HCT116 (cell line): ENCODE measurements at regions not wholly inside any gene's neighbourhood (a gene's known extent, or its start where the extent isn't known, plus 50 kb on each side); places are given as distances from the start of the nearest gene placed in this dataset.

Source experiments
- CTCF ChIP-seq, 3 experiments: fragments of 200-600 bp in 1 of 3; sonication (generic) in 1 of 3; IDR thresholded peaks in 2 of 3; conservative IDR thresholded peaks in 1 of 3; 2 replicates each; pipeline ENCODE4 v1.5.1; 2012 to 2017; ENCODE audit warnings: low read depth in 2 of 3, low read length in 2 of 3, antibody characterized with exemption in 1 of 3, borderline replicate concordance in 1 of 3, control low read depth in 1 of 3, mild to moderate bottlenecking in 1 of 3, mixed read lengths in 1 of 3, mixed run types in 1 of 3, moderate library complexity in 1 of 3; ENCODE audit not compliant: insufficient read depth in 1 of 3
- EGR1 ChIP-seq: IDR thresholded peaks from 2 replicates; pipeline ENCODE4 v1.6.1; 2012; ENCODE audit warnings: low read depth
- EZH2 ChIP-seq: fragments of 200-600 bp; sonication (generic); IDR thresholded peaks from 2 replicates; pipeline ENCODE4 v1.6.1; 2017; ENCODE audit warnings: antibody characterized with exemption, mixed run types
- EZH2phosphoT487 ChIP-seq: fragments of 200-600 bp; IDR thresholded peaks from 2 replicates; pipeline ENCODE4 v1.6.1; 2018; ENCODE audit warnings: antibody characterized with exemption, borderline replicate concordance
- JUND ChIP-seq: IDR thresholded peaks from 2 replicates; pipeline ENCODE4 v1.6.1; 2012
- MAX ChIP-seq: IDR thresholded peaks from 2 replicates; pipeline ENCODE4 v1.6.1; 2012
- POLR2A ChIP-seq: IDR thresholded peaks from 2 replicates; pipeline ENCODE4 v1.7.0; 2011; ENCODE audit warnings: borderline replicate concordance; ENCODE audit not compliant: insufficient read depth, insufficient read length; ENCODE audit errors: extremely low read depth
- POLR2AphosphoS5 ChIP-seq: IDR thresholded peaks from 2 replicates; pipeline ENCODE4 v1.6.1; 2011; ENCODE audit warnings: mild to moderate bottlenecking, low read depth, low read length, moderate library complexity
- RAD21 ChIP-seq: IDR thresholded peaks from 2 replicates; pipeline ENCODE4 v1.6.1; 2012; ENCODE audit warnings: low read depth, mild to moderate bottlenecking
- SIN3A ChIP-seq: IDR thresholded peaks from 2 replicates; pipeline ENCODE4 v1.6.1; 2012; ENCODE audit warnings: low read depth
- SP1 ChIP-seq: IDR thresholded peaks from 2 replicates; pipeline ENCODE4 v1.6.1; 2012; ENCODE audit warnings: low read depth
- YY1 ChIP-seq: IDR thresholded peaks from 2 replicates; pipeline ENCODE4 v1.6.1; 2011; ENCODE audit warnings: low read length, low read depth, moderate library complexity, mild to moderate bottlenecking; ENCODE audit not compliant: insufficient replicate concordance; ENCODE audit errors: extremely low read depth

- no peak for TF ChIP-seq JUND
- no peak for TF ChIP-seq CTCF (IDR thresholded peaks at IDR 0.05 in 2 of 3, conservative IDR thresholded peaks at IDR 0.05 in 1 of 3; ENCODE audit: borderline replicate concordance in 1 of 3, insufficient read depth in 1 of 3, low read depth in 2 of 3, low read length in 2 of 3)
- TF ChIP-seq YY1 = no peak
- TF ChIP-seq EZH2phosphoT487 = no peak
- no peak for TF ChIP-seq EZH2
- no peak for TF ChIP-seq POLR2A
- TF ChIP-seq POLR2AphosphoS5 = no peak; the same call in 1 of the 2 replicates
- no peak for TF ChIP-seq SIN3A
- no peak for TF ChIP-seq EGR1
- TF ChIP-seq MAX = no peak
- no peak for TF ChIP-seq RAD21
- no peak for TF ChIP-seq SP1
These were observed 163.3 kb upstream of the AKR1E2 start for GRCh38 chr10:4662576-4663161.
